OCI-LY3 (cell line): ENCODE measurements at regions not wholly inside any gene's neighbourhood (a gene's known extent, or its start where the extent isn't known, plus 50 kb on each side); places are given as distances from the start of the nearest gene placed in this dataset.
"Not testable (repeated sequence)": the region's sequence is repeated elsewhere in the genome, so short reads cannot be mapped to it uniquely, and the experiment has no call there.

Source experiments
- H2AFZ ChIP-seq: fragments of 200-600, 300-600 bp; shearing (Covaris generic); 2 replicates; pipeline ENCODE4 v1.6.0; 2014; ENCODE audit warnings: antibody characterized with exemption, low read depth, low read length
- H3K27ac ChIP-seq: fragments of 200-600, 300-600 bp; sonication (generic); 2 replicates; pipeline ENCODE4 v1.5.1; 2014; ENCODE audit warnings: mild to moderate bottlenecking, low read length, moderate library complexity, mixed read lengths
- H3K27me3 ChIP-seq: fragments of 200-600, 300-600 bp; sonication (generic); 2 replicates; pipeline ENCODE4 v1.6.1; 2014; ENCODE audit warnings: low read depth, low read length, mixed read lengths
- H3K36me3 ChIP-seq: fragments of 200-600, 300-600 bp; sonication (generic); replicated peaks from 2 replicates; pipeline ENCODE3; 2014; ENCODE audit warnings: low read depth, low read length, mixed read lengths
- H3K4me1 ChIP-seq: fragments of 300-600, 200-600 bp; sonication (generic); 2 replicates; pipeline ENCODE4 v1.6.1; 2014; ENCODE audit warnings: low read length, mixed read lengths
- H3K4me2 ChIP-seq: fragments of 200-600, 300-600 bp; sonication (generic); 2 replicates; pipeline ENCODE4 v1.6.1; 2014; ENCODE audit warnings: low read length, mixed read lengths
- H3K4me3 ChIP-seq: fragments of 300-600, 200-600 bp; sonication (generic); 2 replicates; pipeline ENCODE4 v1.5.1; 2014; ENCODE audit warnings: antibody characterized with exemption, mild to moderate bottlenecking, low read length, moderate library complexity
- H3K79me2 ChIP-seq: fragments of 300-600, 200-600 bp; shearing (Covaris generic); 2 replicates; pipeline ENCODE4 v1.6.1; 2014; ENCODE audit warnings: mild to moderate bottlenecking, low read length, mixed read lengths
- H3K9ac ChIP-seq: fragments of 300-600, 200-600 bp; shearing (Covaris generic); 2 replicates; pipeline ENCODE4 v1.6.0; 2014; ENCODE audit warnings: mild to moderate bottlenecking, low read length, moderate library complexity
- H3K9me3 ChIP-seq: fragments of 200-600, 300-600 bp; shearing (Covaris generic); 2 replicates; pipeline ENCODE4 v1.6.1; 2014; ENCODE audit warnings: low read length, mixed read lengths; ENCODE audit not compliant: insufficient read depth
- H4K20me1 ChIP-seq: fragments of 200-600, 300-600 bp; sonication (generic); 2 replicates; pipeline ENCODE4 v1.6.1; 2016; ENCODE audit warnings: low read length, mixed read lengths; ENCODE audit not compliant: insufficient read depth
- EZH2phosphoT487 ChIP-seq: fragments of 200-600 bp; shearing (Covaris generic); IDR thresholded peaks from 2 replicates; pipeline ENCODE4 v1.6.1; 2018; ENCODE audit warnings: antibody characterized with exemption, mixed run types, low read depth
- TF ChIP-seq, protein P1 (sequence below): fragments of 200-600, 300-600 bp; sonication (generic); IDR thresholded peaks from 2 replicates; pipeline ENCODE4 v1.5.1; 2014; ENCODE audit warnings: antibody characterized with exemption, low read length, low read depth

DNA sequence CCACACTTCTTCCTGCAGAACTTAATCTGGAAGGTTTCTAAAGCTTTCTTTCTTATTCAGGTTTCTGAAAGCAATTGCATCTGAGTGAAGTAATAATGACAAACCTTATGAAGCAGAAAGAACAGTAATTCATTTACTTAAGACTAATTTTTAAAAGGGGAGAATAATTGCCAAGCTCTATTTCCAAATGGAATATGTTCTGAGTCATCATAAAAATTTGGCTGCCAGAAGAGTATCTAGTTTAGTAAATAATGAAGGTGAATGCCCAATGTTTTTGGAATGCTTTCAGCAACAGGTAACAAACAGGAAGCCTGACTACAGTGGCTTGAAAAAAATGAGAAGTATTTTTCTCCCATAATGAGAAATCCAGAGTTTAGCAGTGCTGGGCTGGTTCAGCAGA lies 227.3 kb upstream of the TET2 start:
- TF ChIP-seq EZH2phosphoT487, result no peak
- TF ChIP-seq, protein P1, sequence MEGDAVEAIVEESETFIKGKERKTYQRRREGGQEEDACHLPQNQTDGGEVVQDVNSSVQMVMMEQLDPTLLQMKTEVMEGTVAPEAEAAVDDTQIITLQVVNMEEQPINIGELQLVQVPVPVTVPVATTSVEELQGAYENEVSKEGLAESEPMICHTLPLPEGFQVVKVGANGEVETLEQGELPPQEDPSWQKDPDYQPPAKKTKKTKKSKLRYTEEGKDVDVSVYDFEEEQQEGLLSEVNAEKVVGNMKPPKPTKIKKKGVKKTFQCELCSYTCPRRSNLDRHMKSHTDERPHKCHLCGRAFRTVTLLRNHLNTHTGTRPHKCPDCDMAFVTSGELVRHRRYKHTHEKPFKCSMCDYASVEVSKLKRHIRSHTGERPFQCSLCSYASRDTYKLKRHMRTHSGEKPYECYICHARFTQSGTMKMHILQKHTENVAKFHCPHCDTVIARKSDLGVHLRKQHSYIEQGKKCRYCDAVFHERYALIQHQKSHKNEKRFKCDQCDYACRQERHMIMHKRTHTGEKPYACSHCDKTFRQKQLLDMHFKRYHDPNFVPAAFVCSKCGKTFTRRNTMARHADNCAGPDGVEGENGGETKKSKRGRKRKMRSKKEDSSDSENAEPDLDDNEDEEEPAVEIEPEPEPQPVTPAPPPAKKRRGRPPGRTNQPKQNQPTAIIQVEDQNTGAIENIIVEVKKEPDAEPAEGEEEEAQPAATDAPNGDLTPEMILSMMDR, result no peak
- H3K27ac ChIP-seq, result no peak overlapping the region
- no peak overlapping the region for H3K4me3 ChIP-seq
- H3K4me1 ChIP-seq, result no peaks in the 10 kb centered on the region
- H3K9ac ChIP-seq, result no peak overlapping the region
- no peaks in the 10 kb centered on the region for H4K20me1 ChIP-seq
- H3K79me2 ChIP-seq, result no peaks in the 10 kb centered on the region
- H3K9me3 ChIP-seq, result no peaks in the 10 kb centered on the region
- no peaks in the 10 kb centered on the region for H3K36me3 ChIP-seq
- no peaks in the 10 kb centered on the region for H3K27me3 ChIP-seq
- no peak overlapping the region for H3K4me2 ChIP-seq
- H2AFZ ChIP-seq, result no peak overlapping the region

GRCh38 chr4:104930298-104930697 lies 216.4 kb upstream of the TET2 start:
- Histone ChIP-seq H2AFZ (peak overlapping the region; percentile 71; the same call in 1 of the 2 replicates), H3K4me3 (0 out of 2 replicates have a peak overlapping the region, but pooled peaks have one; percentile 47), H3K79me2 (no peaks in the 10 kb centered on the region), H3K27ac (no peak overlapping the region), H3K9ac (peak overlapping the region; percentile 55; the same call in 1 of the 2 replicates), H4K20me1 (no peaks in the 10 kb centered on the region), H3K4me2 (peak overlapping the region; percentile 59), H3K4me1 (peaks cover 26% of the 10 kb centered on the region), H3K36me3 (no peaks in the 10 kb centered on the region), H3K27me3 (no peaks in the 10 kb centered on the region), H3K9me3 (no peaks in the 10 kb centered on the region)
- TF ChIP-seq, protein P1, result no peak
- TF ChIP-seq EZH2phosphoT487, result no peak

- Histone ChIP-seq H3K4me2 (peak overlapping the region; percentile 59), H3K27ac (peak overlapping the region; percentile 19; the same call in 1 of the 2 replicates), H3K4me3 (peak overlapping the region; percentile 47; the same call in 1 of the 2 replicates), H2AFZ (peak overlapping the region; percentile 71; the same call in 1 of the 2 replicates), H3K9ac (peak overlapping the region; percentile 55; the same call in 1 of the 2 replicates), H3K4me1 (peaks cover 26% of the 10 kb centered on the region)
- H3K27me3 ChIP-seq, H3K9me3 ChIP-seq, H3K36me3 ChIP-seq, H3K79me2 ChIP-seq, H4K20me1 ChIP-seq: not testable (repeated sequence)
- TF ChIP-seq, protein P1, result peak; percentile 53
These were observed 215.6 kb upstream of the TET2 start for GRCh38 chr4:104930745-104931736.

DNA sequence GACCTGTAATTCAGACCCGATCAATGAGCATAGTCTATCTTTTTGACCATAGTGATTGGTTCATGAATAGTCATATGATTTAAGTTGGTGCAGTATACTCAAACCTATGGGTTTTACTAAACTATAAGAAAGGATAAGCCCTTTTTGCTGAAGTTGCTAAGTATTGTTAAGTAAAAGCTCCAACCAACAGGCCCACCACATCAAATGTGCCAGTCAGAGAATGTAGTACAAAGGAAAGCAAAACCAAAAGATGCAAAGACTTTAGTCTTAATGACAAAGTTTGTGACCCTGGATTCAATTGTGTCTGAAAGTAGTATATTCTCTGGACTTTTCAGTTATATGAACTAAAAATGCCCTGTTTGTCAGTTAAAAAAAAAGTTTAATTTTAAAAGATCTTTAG lies 208.1 kb upstream of the TET2 start:
- Histone ChIP-seq H3K36me3 (no peaks in the 10 kb centered on the region), H3K9me3 (no peaks in the 10 kb centered on the region), H3K9ac (no peak overlapping the region), H3K79me2 (no peaks in the 10 kb centered on the region), H3K4me2 (no peak overlapping the region), H3K27me3 (no peaks in the 10 kb centered on the region), H3K4me3 (no peak overlapping the region), H2AFZ (no peak overlapping the region), H4K20me1 (no peaks in the 10 kb centered on the region), H3K4me1 (peaks cover 17% of the 10 kb centered on the region), H3K27ac (no peak overlapping the region)
- TF ChIP-seq, protein P1, result no peak
- no peak for TF ChIP-seq EZH2phosphoT487
